PC-9 (cell line): ENCODE measurements at regions not wholly inside any gene's neighbourhood (a gene's known extent, or its start where the extent isn't known, plus 50 kb on each side); places are given as distances from the start of the nearest gene placed in this dataset.
A peak's percentile ranks its signal among the peaks of the same experiment; 100 is the strongest.

Experiments used
- BruUV-seq: library from RNA; stranded (reverse); fragments of 400-500 nt; replicated peaks from 2 replicates; lab custom pipeline; 2021; lab: Mats Ljungman, UMichigan
- CTCF ChIA-PET: fragments of 300-600 bp; sonication (Branson Sonifier 250); formaldehyde crosslinking; loops from one replicate; lab custom pipeline; 2022; ENCODE audit warnings: antibody characterized with exemption; lab: Charles Lee
- POLR2A ChIA-PET: fragments of 300-600 bp; sonication (Branson Sonifier 250); formaldehyde crosslinking; loops from one replicate; lab custom pipeline; 2022; ENCODE audit warnings: antibody characterized with exemption; ENCODE audit not compliant: unreplicated experiment; lab: Charles Lee
- DNase-seq, 2 experiments: peaks; one replicate each; pipeline versions ENCODE4 v3.0.0 to v3.0.0-alpha.2; 2015 to 2022; ENCODE audit warnings: mixed read lengths in 1 of 2
- H2AFZ ChIP-seq: fragments of 200-600 bp; sonication (generic); 2 replicates; pipeline ENCODE4 v1.8.1; 2017; ENCODE audit warnings: antibody characterized with exemption
- H3F3A ChIP-seq: fragments of 200-600 bp; sonication (generic); 2 replicates; pipeline ENCODE4 v1.8.1; 2017; ENCODE audit warnings: antibody characterized with exemption, mild to moderate bottlenecking, low read depth; ENCODE audit not compliant: insufficient read depth
- H3K27ac ChIP-seq: fragments of 200-600 bp; sonication (generic); 2 replicates; pipeline ENCODE4 v1.6.1; 2016; ENCODE audit warnings: mixed run types
- H3K27me3 ChIP-seq: fragments of 200-600 bp; sonication (generic); 2 replicates; pipeline ENCODE4 v1.6.1; 2016; ENCODE audit warnings: low read depth, mixed run types; ENCODE audit not compliant: insufficient read depth
- H3K36me3 ChIP-seq: fragments of 200-600 bp; sonication (generic); 2 replicates; pipeline ENCODE4 v1.6.1; 2016; ENCODE audit warnings: low read depth, mixed run types
- H3K4me1 ChIP-seq: fragments of 200-600 bp; sonication (generic); replicated peaks from 2 replicates; pipeline ENCODE4 v1.6.1; 2016; ENCODE audit warnings: mixed run types; ENCODE audit not compliant: insufficient read depth
- H3K4me2 ChIP-seq: fragments of 200-600 bp; sonication (generic); 2 replicates; pipeline ENCODE4 v1.6.1; 2017; ENCODE audit warnings: mixed run types
- H3K4me3 ChIP-seq: fragments of 200-600 bp; sonication (generic); 2 replicates; pipeline ENCODE4 v1.6.1; 2016; ENCODE audit warnings: mixed run types
- H3K79me2 ChIP-seq: fragments of 200-600 bp; sonication (generic); 2 replicates; pipeline ENCODE4 v1.6.1; 2017; ENCODE audit warnings: low read depth, mixed run types
- H3K9me2 ChIP-seq: fragments of 200-600 bp; sonication (generic); 2 replicates; pipeline ENCODE4 v1.8.1; 2017; ENCODE audit warnings: mild to moderate bottlenecking; ENCODE audit not compliant: insufficient read depth
- H3K9me3 ChIP-seq: fragments of 200-600 bp; sonication (generic); 2 replicates; pipeline ENCODE4 v1.8.1; 2016; ENCODE audit warnings: low read depth; ENCODE audit not compliant: insufficient read depth
- H4K20me1 ChIP-seq: fragments of 200-600 bp; sonication (generic); 2 replicates; pipeline ENCODE4 v1.8.1; 2017; ENCODE audit not compliant: insufficient read depth
- EZH2 ChIP-seq: fragments of 200-600 bp; sonication (generic); IDR thresholded peaks from 2 replicates; pipeline ENCODE4 v1.8.0; 2017; ENCODE audit warnings: antibody characterized with exemption, low read depth
- intact Hi-C: fragments of 100-400 bp; cut with micrococcal nuclease; formaldehyde crosslinking; loops from one replicate; pipeline ENCODE4 v1.10.0; 2022; ENCODE audit not compliant: unreplicated experiment
- TF ChIP-seq, protein P1 (sequence below): fragments of 200-600 bp; sonication (generic); conservative IDR thresholded peaks from 2 replicates; pipeline ENCODE4 v1.6.1; 2017; ENCODE audit warnings: mixed run types, antibody characterized with exemption, mild to moderate bottlenecking, moderate library complexity

DNA sequence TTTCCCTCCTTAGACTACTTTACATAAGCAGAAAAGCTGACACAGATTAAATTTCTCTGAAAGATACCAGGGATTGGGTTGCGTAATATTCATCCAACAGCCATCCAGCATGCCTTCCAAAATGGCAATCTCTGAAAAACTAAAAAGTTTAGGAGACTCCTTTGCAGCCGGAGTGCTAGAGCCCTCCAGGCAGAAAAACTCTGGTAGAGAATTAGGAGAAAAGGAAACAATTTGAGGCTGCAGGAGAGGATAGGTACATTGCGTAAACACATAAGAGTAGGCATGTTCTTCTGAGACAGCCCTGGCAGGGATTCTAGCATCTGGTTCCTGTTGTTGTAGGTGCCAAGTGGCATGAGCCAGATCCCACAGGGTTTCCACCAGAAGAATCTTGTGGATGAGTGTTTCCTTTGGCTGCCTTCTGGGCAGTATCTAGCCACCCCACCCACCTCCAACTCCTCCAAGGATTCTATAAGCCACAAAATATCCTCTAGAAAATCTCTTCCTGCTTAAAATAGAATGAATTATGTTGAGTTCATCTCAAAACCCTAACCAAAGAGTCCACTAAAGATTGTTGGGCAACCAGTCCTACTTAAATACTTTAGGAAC is 402.4 kb downstream of the HGF start:
- TF ChIP-seq EZH2 = no peak
- TF ChIP-seq, protein P1, sequence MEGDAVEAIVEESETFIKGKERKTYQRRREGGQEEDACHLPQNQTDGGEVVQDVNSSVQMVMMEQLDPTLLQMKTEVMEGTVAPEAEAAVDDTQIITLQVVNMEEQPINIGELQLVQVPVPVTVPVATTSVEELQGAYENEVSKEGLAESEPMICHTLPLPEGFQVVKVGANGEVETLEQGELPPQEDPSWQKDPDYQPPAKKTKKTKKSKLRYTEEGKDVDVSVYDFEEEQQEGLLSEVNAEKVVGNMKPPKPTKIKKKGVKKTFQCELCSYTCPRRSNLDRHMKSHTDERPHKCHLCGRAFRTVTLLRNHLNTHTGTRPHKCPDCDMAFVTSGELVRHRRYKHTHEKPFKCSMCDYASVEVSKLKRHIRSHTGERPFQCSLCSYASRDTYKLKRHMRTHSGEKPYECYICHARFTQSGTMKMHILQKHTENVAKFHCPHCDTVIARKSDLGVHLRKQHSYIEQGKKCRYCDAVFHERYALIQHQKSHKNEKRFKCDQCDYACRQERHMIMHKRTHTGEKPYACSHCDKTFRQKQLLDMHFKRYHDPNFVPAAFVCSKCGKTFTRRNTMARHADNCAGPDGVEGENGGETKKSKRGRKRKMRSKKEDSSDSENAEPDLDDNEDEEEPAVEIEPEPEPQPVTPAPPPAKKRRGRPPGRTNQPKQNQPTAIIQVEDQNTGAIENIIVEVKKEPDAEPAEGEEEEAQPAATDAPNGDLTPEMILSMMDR = no peak
- no peak overlapping the region for H3K27ac ChIP-seq
- CTCF ChIA-PET = no interaction called here
- POLR2A ChIA-PET = no interaction called here
- no peaks in the 10 kb centered on the region for H3K9me2 ChIP-seq
- no peaks in the 10 kb centered on the region for H3K27me3 ChIP-seq
- no TSS peak for BruUV-seq
- H3K4me1 ChIP-seq = no peaks in the 10 kb centered on the region
- DNase-seq = no peak
- H3F3A ChIP-seq = no peaks in the 10 kb centered on the region
- H3K9me3 ChIP-seq = no peaks in the 10 kb centered on the region
- H3K4me3 ChIP-seq = no peak overlapping the region
- intact Hi-C loops = no loop called here
- no peaks in the 10 kb centered on the region for H3K36me3 ChIP-seq
- H3K4me2 ChIP-seq = no peak overlapping the region
- H4K20me1 ChIP-seq = no peaks in the 10 kb centered on the region
- no peaks in the 10 kb centered on the region for H3K79me2 ChIP-seq
- H2AFZ ChIP-seq = no peak overlapping the region

DNA sequence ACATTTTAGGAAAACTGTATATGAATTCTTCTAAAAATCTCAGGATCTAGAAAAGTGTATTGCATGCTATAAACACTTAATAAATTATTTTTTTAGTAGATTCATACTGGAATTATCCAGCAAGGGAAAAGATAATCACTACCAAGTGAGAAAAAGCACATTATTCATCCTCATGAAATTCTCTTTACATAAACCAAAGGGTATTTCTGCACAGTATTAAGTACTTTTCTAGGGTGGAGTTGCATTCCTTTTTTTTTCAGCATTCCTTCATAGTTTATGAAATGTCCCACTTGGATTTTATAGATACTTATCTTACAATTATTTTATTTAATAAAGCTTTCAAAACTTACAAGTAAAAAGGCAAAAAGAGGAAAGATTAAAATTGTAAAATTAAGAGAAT is 403.3 kb downstream of the HGF start:
- ChIA-PET CTCF (interaction anchor here (0.6 kb wide), 1 partner anchor 405 kb away, joined by 4 read pairs; no protein-coding TSS in a partner anchor), POLR2A (no interaction called here)
- Histone ChIP-seq H3K4me1 (no peaks in the 10 kb centered on the region), H3K36me3 (no peaks in the 10 kb centered on the region), H3K27me3 (no peaks in the 10 kb centered on the region), H3K9me2 (no peaks in the 10 kb centered on the region), H3K4me2 (no peak overlapping the region), H2AFZ (no peak overlapping the region), H3K9me3 (no peaks in the 10 kb centered on the region), H3F3A (no peaks in the 10 kb centered on the region), H3K27ac (no peak overlapping the region), H3K79me2 (no peaks in the 10 kb centered on the region), H4K20me1 (no peaks in the 10 kb centered on the region), H3K4me3 (no peak overlapping the region)
- intact Hi-C loops = no loop called here
- TF ChIP-seq, protein P1 = no peak
- no peak for TF ChIP-seq EZH2
- BruUV-seq = no TSS peak
- no peak for DNase-seq

DNA sequence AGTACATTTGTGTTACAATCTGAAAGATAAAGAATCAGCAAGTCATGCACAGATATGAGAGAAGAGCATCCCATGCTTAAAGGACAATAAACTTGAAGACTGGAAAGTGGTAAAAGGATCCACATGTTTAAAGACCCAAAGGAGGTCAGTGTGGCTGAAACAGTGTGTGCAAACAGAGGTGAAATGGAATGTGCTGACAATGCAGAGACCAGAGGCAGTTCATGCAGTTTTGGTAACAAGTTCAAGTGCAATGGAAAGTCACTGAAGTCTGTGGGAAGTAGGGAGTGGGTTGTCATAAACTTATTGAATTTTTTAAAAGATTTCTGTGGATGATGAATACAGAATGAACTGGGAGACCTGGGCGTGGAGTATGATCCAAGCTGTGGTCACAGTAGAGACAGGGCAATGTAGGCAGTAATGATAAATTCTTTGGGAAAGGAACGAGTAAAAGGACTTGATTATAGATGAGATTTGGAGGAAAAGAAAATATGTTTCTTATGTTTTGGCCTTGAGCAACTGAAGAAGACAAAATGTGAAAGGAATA is 408.0 kb downstream of the HGF start:
- BruUV-seq = no TSS peak
- no peaks in the 10 kb centered on the region for H3K4me1 ChIP-seq
- TF ChIP-seq, protein P1 = no peak
- TF ChIP-seq EZH2 = no peak
- no peak overlapping the region for H3K4me2 ChIP-seq
- CTCF ChIA-PET = no interaction called here
- H3K9me3 ChIP-seq = no peaks in the 10 kb centered on the region
- POLR2A ChIA-PET = no interaction called here
- H3K36me3 ChIP-seq = no peaks in the 10 kb centered on the region
- H3K9me2 ChIP-seq = no peaks in the 10 kb centered on the region
- no peaks in the 10 kb centered on the region for H4K20me1 ChIP-seq
- H3K79me2 ChIP-seq = no peaks in the 10 kb centered on the region
- no peak for DNase-seq
- no peaks in the 10 kb centered on the region for H3F3A ChIP-seq
- no peaks in the 10 kb centered on the region for H3K27me3 ChIP-seq
- intact Hi-C loops = no loop called here
- H2AFZ ChIP-seq = peak overlapping the region; percentile 9; the same call in 1 of the 2 replicates
- H3K27ac ChIP-seq = no peak overlapping the region
- H3K4me3 ChIP-seq = no peak overlapping the region
